Body of pancreas (tissue), 4 donors: ENCODE measurements at regions not wholly inside any gene's neighbourhood (a gene's known extent, or its start where the extent isn't known, plus 50 kb on each side); places are given as distances from the start of the nearest gene placed in this dataset.

Experiments
- ATAC-seq: fragments of 150-250 bp; one replicate; pipeline ENCODE4 v1.9.1; 2016
- DNase-seq, 4 donors: peaks; one replicate each; pipeline ENCODE4 v3.0.0-alpha.2; 2019
- H3K27ac ChIP-seq, 4 donors: fragments of 200-600 bp; sonication (generic); 1 replicate in 3 of 4; 2 replicates in 1 of 4; pipeline versions ENCODE4 v1.5.1 to v1.6.1; 2016 to 2019; ENCODE audit warnings: mild to moderate bottlenecking in 1 of 4, mixed read lengths in 1 of 4, moderate library complexity in 1 of 4
- H3K27me3 ChIP-seq, 2 donors: fragments of 200-600 bp; sonication (generic); one replicate each; pipeline ENCODE4 v1.6.0; 2016; ENCODE audit warnings: mild to moderate bottlenecking in 1 of 2
- H3K36me3 ChIP-seq, 2 donors: fragments of 200-600 bp; sonication (generic); replicated peaks in 1 of 2; 2 replicates each; pipeline ENCODE4 v1.5.1; 2016; ENCODE audit warnings: low read depth in 2 of 2; ENCODE audit not compliant: insufficient read depth in 1 of 2
- H3K4me1 ChIP-seq: fragments of 200-600 bp; sonication (generic); one replicate; pipeline ENCODE4 v1.6.0; 2016
- H3K4me3 ChIP-seq, 2 donors: fragments of 200-600 bp; sonication (generic); 1 replicate in 1 of 2; 2 replicates in 1 of 2; pipeline ENCODE4 v1.5.1; 2016 to 2019
- H3K9me3 ChIP-seq, 3 donors: fragments of 200-600 bp; sonication (generic); 1 replicate in 2 of 3; 2 replicates in 1 of 3; pipeline ENCODE4 v1.5.1; 2016
- CTCF ChIP-seq, 7 experiments: fragments of 450-650 bp in 4 of 7; fragments of 200-600 bp in 3 of 7; sonication (generic) in 3 of 7; IDR thresholded peaks; one replicate each; pipeline ENCODE4 v1.5.1; 2016 to 2019; ENCODE audit warnings: antibody characterized with exemption in 7 of 7
- POLR2A ChIP-seq, 3 donors: fragments of 450-650 bp; IDR thresholded peaks; one replicate each; pipeline ENCODE4 v1.6.1; 2016; ENCODE audit warnings: antibody characterized with exemption in 3 of 3, mild to moderate bottlenecking in 2 of 3
- WGBS, 2 donors: methylation state at CpG; one replicate each; pipeline ENCODE4 v1.1.5; 2017; 5-methylcytosine and 5-hydroxymethylcytosine counted together
- intact Hi-C: fragments of 100-400 bp; cut with DNase I; formaldehyde crosslinking; loops from one replicate; pipeline ENCODE4 v1.15.1; 2023

GRCh38 chr11:82176365-82176764 lies 557.3 kb downstream of the FAM181B start:
- H3K27me3 ChIP-seq, result no peaks in the 10 kb centered on the region
- ATAC-seq, result no peak
- intact Hi-C loops, result no loop called here
- H3K27ac ChIP-seq, result no peak overlapping the region
- H3K36me3 ChIP-seq, result no peaks in the 10 kb centered on the region
- H3K4me3 ChIP-seq, result no peak overlapping the region
- no peaks in the 10 kb centered on the region for H3K9me3 ChIP-seq
- 18 to 24% methylated on average over 2 of the region's 2 CpGs for WGBS, 2 donors
- no peak for DNase-seq
- H3K4me1 ChIP-seq, result no peaks in the 10 kb centered on the region
- TF ChIP-seq CTCF (IDR thresholded peaks at IDR 0.05), result no peak
- no peak for TF ChIP-seq POLR2A (IDR thresholded peaks at IDR 0.05)

GRCh38 chr11:82174610-82175009 lies 559.1 kb downstream of the FAM181B start:
- no peaks in the 10 kb centered on the region for H3K9me3 ChIP-seq
- ATAC-seq, result no peak
- no peaks in the 10 kb centered on the region for H3K4me1 ChIP-seq
- TF ChIP-seq CTCF (IDR thresholded peaks at IDR 0.05) (no peak), POLR2A (IDR thresholded peaks at IDR 0.05) (no peak)
- H3K27me3 ChIP-seq, result no peaks in the 10 kb centered on the region
- intact Hi-C loops, result no loop called here
- H3K4me3 ChIP-seq, result no peak overlapping the region
- no peak for DNase-seq
- 82 to 87% methylated on average over 2 of the region's 2 CpGs for WGBS, 2 donors
- H3K27ac ChIP-seq, result no peak overlapping the region
- H3K36me3 ChIP-seq, result no peaks in the 10 kb centered on the region

GRCh38 chr11:82146789-82147188 lies 586.9 kb downstream of the FAM181B start:
- TF ChIP-seq CTCF (IDR thresholded peaks at IDR 0.05), result no peak
- TF ChIP-seq POLR2A (IDR thresholded peaks at IDR 0.05), result no peak

GRCh38 chr11:82118946-82119345 lies 614.7 kb downstream of the FAM181B start:
- Histone ChIP-seq H3K4me1 (no peaks in the 10 kb centered on the region), H3K27ac (no peak overlapping the region), H3K36me3 (no peaks in the 10 kb centered on the region), H3K4me3 (no peak overlapping the region), H3K9me3 (no peaks in the 10 kb centered on the region), H3K27me3 (no peaks in the 10 kb centered on the region)
- WGBS, 2 donors, result 54 to 63% methylated on average over 5 of the region's 5 CpGs
- no peak for ATAC-seq
- intact Hi-C loops, result no loop called here
- no peak for TF ChIP-seq CTCF (IDR thresholded peaks at IDR 0.05)
- TF ChIP-seq POLR2A (IDR thresholded peaks at IDR 0.05), result no peak
- DNase-seq, result no peak

More at GRCh38 chr11:82146789-82147188, 586.9 kb downstream of the FAM181B start:
- H3K27me3 ChIP-seq, result no peaks in the 10 kb centered on the region
- H3K27ac ChIP-seq, result no peak overlapping the region
- no peak overlapping the region for H3K4me3 ChIP-seq
- WGBS, 2 donors, result 19 to 20% methylated on average over 2 of the region's 2 CpGs
- no peaks in the 10 kb centered on the region for H3K9me3 ChIP-seq
- DNase-seq (no peak), ATAC-seq (no peak)
- intact Hi-C loops, result no loop called here
- H3K36me3 ChIP-seq, result no peaks in the 10 kb centered on the region
- H3K4me1 ChIP-seq, result no peaks in the 10 kb centered on the region

GRCh38 chr11:82117362-82117761 lies 616.3 kb downstream of the FAM181B start:
- DNase-seq (no peak), ATAC-seq (no peak)
- Histone ChIP-seq H3K9me3 (no peaks in the 10 kb centered on the region), H3K27me3 (no peaks in the 10 kb centered on the region), H3K4me1 (no peaks in the 10 kb centered on the region), H3K4me3 (no peak overlapping the region), H3K36me3 (no peaks in the 10 kb centered on the region), H3K27ac (no peak overlapping the region)
- 47 to 57% methylated on average over 5 of the region's 5 CpGs for WGBS, 2 donors
- intact Hi-C loops, result no loop called here
- TF ChIP-seq CTCF (IDR thresholded peaks at IDR 0.05), result no peak
- no peak for TF ChIP-seq POLR2A (IDR thresholded peaks at IDR 0.05)
